Skin of body (tissue), 1 donor: ENCODE measurements at regions not wholly inside any gene's neighbourhood (a gene's known extent, or its start where the extent isn't known, plus 50 kb on each side); places are given as distances from the start of the nearest gene placed in this dataset.

ENCODE experiments used
- DNase-seq: peaks from one replicate; lab custom pipeline; 2025; lab: John Stamatoyannopoulos, UW

GRCh38 chr3:34284959-34285826, 486.8 kb downstream of the PDCD6IP start:
- no peak for DNase-seq

GRCh38 chr3:34285827-34286188, 487.4 kb downstream of the PDCD6IP start:
- DNase-seq: no peak

GRCh38 chr3:34292605-34293300, 494.3 kb downstream of the PDCD6IP start:
- no peak for DNase-seq

GRCh38 chr3:34294240-34294639, 495.8 kb downstream of the PDCD6IP start:
- no peak for DNase-seq

GRCh38 chr3:34296796-34297195, 498.4 kb downstream of the PDCD6IP start:
- no peak for DNase-seq

GRCh38 chr3:34298653-34299052, 500.2 kb downstream of the PDCD6IP start:
- DNase-seq: no peak

GRCh38 chr3:34300621-34301020, 502.2 kb downstream of the PDCD6IP start:
- DNase-seq: no peak

- no peak for DNase-seq
Observed at GRCh38 chr3:34301313-34301712, 502.9 kb downstream of the PDCD6IP start.

GRCh38 chr3:34305266-34305665, 506.8 kb downstream of the PDCD6IP start:
- DNase-seq: no peak

- no peak for DNase-seq
Observed at GRCh38 chr3:34312684-34313083, 514.3 kb downstream of the PDCD6IP start.

- DNase-seq: no peak
Observed at GRCh38 chr3:34319881-34320280, 521.5 kb downstream of the PDCD6IP start.

- DNase-seq: no peak
Observed at GRCh38 chr3:34323517-34323916, 525.1 kb downstream of the PDCD6IP start.

GRCh38 chr3:34346656-34347055, 548.2 kb downstream of the PDCD6IP start:
- no peak for DNase-seq

GRCh38 chr3:34351882-34352777, 553.7 kb downstream of the PDCD6IP start:
- DNase-seq: no peak

- no peak for DNase-seq
Observed at GRCh38 chr3:34352778-34353331, 554.4 kb downstream of the PDCD6IP start.

GRCh38 chr3:34357461-34357860, 559.0 kb downstream of the PDCD6IP start:
- no peak for DNase-seq

GRCh38 chr3:34359064-34359463, 560.6 kb downstream of the PDCD6IP start:
- no peak for DNase-seq

GRCh38 chr3:34360713-34361112, 562.3 kb downstream of the PDCD6IP start:
- DNase-seq: no peak

GRCh38 chr3:34361921-34362320, 563.5 kb downstream of the PDCD6IP start:
- DNase-seq: no peak

- no peak for DNase-seq
Observed at GRCh38 chr3:34362910-34363309, 564.5 kb downstream of the PDCD6IP start.

- no peak for DNase-seq
Observed at GRCh38 chr3:34363881-34364280, 565.5 kb downstream of the PDCD6IP start.

- no peak for DNase-seq
Observed at GRCh38 chr3:34364335-34364734, 565.9 kb downstream of the PDCD6IP start.
